Thoracic aorta (tissue), 2 donors: ENCODE measurements at regions not wholly inside any gene's neighbourhood (a gene's known extent, or its start where the extent isn't known, plus 50 kb on each side); places are given as distances from the start of the nearest gene placed in this dataset.

ENCODE experiments used
- ATAC-seq: fragments of 150-250 bp; one replicate; pipeline ENCODE4 v1.8.0; 2017; ENCODE audit warnings: low read depth; ENCODE audit not compliant: insufficient number of reproducible peaks, low FRiP score
- DNase-seq: peaks from one replicate; pipeline ENCODE4 v3.0.0-alpha.2; 2020; ENCODE audit warnings: low spot score
- H3K27ac ChIP-seq, 2 donors: fragments of 200-600 bp; sonication (generic); 1 replicate in 1 of 2; 2 replicates in 1 of 2; pipeline ENCODE4 v1.5.1; 2016; ENCODE audit warnings: mild to moderate bottlenecking in 2 of 2, moderate library complexity in 2 of 2
- H3K27me3 ChIP-seq: fragments of 200-600 bp; sonication (generic); replicated peaks from 2 replicates; pipeline ENCODE4 v1.6.0; 2016; ENCODE audit warnings: mild to moderate bottlenecking; ENCODE audit not compliant: insufficient read depth
- H3K36me3 ChIP-seq: fragments of 200-600 bp; sonication (generic); one replicate; pipeline ENCODE4 v1.5.1; 2016
- H3K4me1 ChIP-seq, 2 donors: fragments of 200-600 bp; sonication (generic); 1 replicate in 1 of 2; 2 replicates in 1 of 2; pipeline versions ENCODE4 v1.5.1 to v1.6.0; 2016; ENCODE audit warnings: low read depth in 2 of 2, mild to moderate bottlenecking in 1 of 2; ENCODE audit not compliant: control insufficient read depth in 1 of 2
- H3K4me3 ChIP-seq: fragments of 200-600 bp; sonication (generic); 2 replicates; pipeline ENCODE4 v1.5.1; 2016; ENCODE audit warnings: mild to moderate bottlenecking
- H3K9me3 ChIP-seq: fragments of 200-600 bp; sonication (generic); 2 replicates; pipeline ENCODE4 v1.5.1; 2016
- TF ChIP-seq, protein P1 (sequence below): fragments of 200-600 bp; sonication (generic); IDR thresholded peaks from one replicate; pipeline ENCODE4 v1.5.1; 2019; ENCODE audit warnings: antibody characterized with exemption

DNA sequence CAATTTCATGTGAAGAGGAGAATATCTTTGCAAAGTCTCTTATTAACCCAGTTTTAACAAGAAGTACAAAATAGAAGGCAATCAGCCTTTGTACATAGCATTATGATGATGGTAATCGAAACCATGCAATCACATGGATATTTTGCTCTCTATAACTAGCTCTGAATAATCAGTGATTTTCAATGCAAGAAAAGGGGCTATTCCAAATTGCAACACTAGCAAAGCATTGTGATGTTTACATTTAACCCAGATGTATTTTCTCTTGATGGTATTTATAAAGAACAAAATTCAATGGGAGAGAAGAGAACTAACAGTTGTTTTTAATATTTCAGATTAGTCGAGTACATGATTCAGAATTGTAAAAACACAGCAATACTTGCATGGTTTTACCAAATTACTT is 437.5 kb upstream of the DMAC1 start:
- Histone ChIP-seq H3K27me3 (no peaks in the 10 kb centered on the region), H3K9me3 (no peaks in the 10 kb centered on the region), H3K27ac (no peak overlapping the region), H3K4me1 (peaks cover 0 to 5% of the 10 kb centered on the region in 2 donors), H3K4me3 (no peak overlapping the region), H3K36me3 (no peaks in the 10 kb centered on the region)
- ATAC-seq (no peak), DNase-seq (no peak)
- TF ChIP-seq, protein P1, sequence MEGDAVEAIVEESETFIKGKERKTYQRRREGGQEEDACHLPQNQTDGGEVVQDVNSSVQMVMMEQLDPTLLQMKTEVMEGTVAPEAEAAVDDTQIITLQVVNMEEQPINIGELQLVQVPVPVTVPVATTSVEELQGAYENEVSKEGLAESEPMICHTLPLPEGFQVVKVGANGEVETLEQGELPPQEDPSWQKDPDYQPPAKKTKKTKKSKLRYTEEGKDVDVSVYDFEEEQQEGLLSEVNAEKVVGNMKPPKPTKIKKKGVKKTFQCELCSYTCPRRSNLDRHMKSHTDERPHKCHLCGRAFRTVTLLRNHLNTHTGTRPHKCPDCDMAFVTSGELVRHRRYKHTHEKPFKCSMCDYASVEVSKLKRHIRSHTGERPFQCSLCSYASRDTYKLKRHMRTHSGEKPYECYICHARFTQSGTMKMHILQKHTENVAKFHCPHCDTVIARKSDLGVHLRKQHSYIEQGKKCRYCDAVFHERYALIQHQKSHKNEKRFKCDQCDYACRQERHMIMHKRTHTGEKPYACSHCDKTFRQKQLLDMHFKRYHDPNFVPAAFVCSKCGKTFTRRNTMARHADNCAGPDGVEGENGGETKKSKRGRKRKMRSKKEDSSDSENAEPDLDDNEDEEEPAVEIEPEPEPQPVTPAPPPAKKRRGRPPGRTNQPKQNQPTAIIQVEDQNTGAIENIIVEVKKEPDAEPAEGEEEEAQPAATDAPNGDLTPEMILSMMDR, result no peak

DNA sequence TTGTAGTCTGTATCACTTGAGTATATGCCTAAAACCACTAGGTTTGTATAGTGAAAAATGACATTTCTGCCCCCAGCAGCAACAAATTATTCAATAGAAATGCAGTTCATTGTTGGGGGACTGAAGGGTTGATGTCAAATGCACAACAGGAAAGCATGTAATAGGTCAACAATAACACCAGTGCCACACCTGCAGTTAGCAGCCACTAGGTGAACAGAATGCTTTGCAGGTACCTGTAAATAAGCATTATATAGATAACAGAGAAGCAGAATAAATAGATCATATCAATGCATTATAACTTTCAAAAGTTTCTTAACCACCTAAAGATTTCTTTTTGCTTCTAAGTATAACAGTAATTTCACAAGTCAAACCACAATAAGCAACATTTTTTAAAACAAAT is 435.9 kb upstream of the DMAC1 start:
- no peaks in the 10 kb centered on the region for H3K9me3 ChIP-seq
- ATAC-seq (no peak), DNase-seq (no peak)
- no peak overlapping the region for H3K4me3 ChIP-seq
- H3K27me3 ChIP-seq, result no peaks in the 10 kb centered on the region
- H3K4me1 ChIP-seq, result no peaks in the 10 kb centered on the region
- H3K36me3 ChIP-seq, result no peaks in the 10 kb centered on the region
- TF ChIP-seq, protein P1, result no peak
- H3K27ac ChIP-seq, result no peak overlapping the region

DNA sequence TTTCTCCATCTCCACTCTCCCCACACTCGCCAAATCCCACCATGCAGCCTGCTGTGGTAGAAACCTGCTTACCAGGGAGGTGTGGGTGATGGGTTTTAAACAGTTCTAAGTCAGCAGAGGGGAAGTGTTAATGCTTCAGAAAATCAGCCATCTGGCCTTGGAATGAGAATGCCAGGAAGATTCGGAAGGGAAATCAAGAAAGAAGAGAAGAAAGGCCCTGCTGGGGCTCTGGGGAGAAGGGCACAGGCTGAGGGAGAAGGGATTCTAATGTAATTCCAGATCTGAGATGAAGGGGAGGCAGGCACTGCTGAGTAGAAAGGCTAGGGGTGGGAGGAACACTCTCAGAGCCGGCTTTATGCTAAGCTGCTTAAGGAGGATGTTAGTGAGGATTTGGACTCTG is 434.7 kb upstream of the DMAC1 start:
- DNase-seq (no peak), ATAC-seq (no peak)
- no peaks in the 10 kb centered on the region for H3K36me3 ChIP-seq
- no peaks in the 10 kb centered on the region for H3K27me3 ChIP-seq
- no peak overlapping the region for H3K27ac ChIP-seq
- H3K9me3 ChIP-seq, result no peaks in the 10 kb centered on the region
- H3K4me1 ChIP-seq, result no peaks in the 10 kb centered on the region
- TF ChIP-seq, protein P1, result no peak
- no peak overlapping the region for H3K4me3 ChIP-seq

DNA sequence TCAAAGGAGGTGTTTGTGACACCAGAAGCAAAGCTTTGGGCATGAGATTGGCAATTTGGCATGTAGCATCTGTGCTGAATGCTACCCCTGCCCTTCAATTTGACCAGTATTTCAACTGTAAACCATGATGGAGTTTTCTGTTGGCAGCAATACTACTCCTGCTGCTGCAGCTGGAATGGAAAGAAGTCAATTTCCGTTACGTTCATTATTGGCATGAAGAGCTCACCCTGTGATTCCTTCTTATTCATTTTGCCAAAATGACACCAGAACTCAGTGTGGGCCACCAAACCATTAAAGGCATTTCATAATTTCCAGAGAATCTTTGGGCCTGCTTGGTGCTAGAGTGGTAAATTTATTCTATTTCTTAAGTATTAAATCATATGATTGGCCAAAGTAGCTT is 433.1 kb upstream of the DMAC1 start:
- Histone ChIP-seq H3K36me3 (no peaks in the 10 kb centered on the region), H3K27me3 (no peaks in the 10 kb centered on the region), H3K4me1 (no peaks in the 10 kb centered on the region), H3K27ac (no peak overlapping the region), H3K9me3 (no peaks in the 10 kb centered on the region), H3K4me3 (no peak overlapping the region)
- TF ChIP-seq, protein P1, result no peak
- ATAC-seq (no peak), DNase-seq (no peak)

DNA sequence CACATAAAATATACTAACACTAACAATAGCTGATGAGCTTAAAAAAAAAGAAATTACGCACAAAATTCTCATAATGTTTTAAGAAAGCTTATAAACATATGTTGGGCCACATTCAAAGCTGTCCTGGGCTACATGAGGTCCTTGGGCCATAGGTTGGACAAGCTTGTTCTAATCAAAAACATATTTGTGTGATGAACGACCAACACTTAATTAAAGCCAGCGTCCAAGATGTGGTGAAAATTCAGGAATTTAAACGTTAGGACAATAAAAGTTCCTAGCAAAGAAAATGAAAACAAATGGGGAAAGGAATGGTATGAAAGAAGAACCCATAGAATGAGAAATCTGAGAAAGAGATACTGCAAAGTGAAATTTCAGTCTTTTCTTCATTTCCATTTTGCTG is 429.6 kb upstream of the DMAC1 start:
- no peaks in the 10 kb centered on the region for H3K36me3 ChIP-seq
- no peaks in the 10 kb centered on the region for H3K4me1 ChIP-seq
- no peaks in the 10 kb centered on the region for H3K27me3 ChIP-seq
- no peak for DNase-seq
- TF ChIP-seq, protein P1, result no peak
- no peak overlapping the region for H3K27ac ChIP-seq
- ATAC-seq, result no peak
- H3K4me3 ChIP-seq, result no peak overlapping the region
- H3K9me3 ChIP-seq, result no peaks in the 10 kb centered on the region
